Neural cell (in vitro differentiated cells): ENCODE measurements at regions not wholly inside any gene's neighbourhood (a gene's known extent, or its start where the extent isn't known, plus 50 kb on each side); places are given as distances from the start of the nearest gene placed in this dataset.

Experiments
- CTCF ChIP-seq: fragments of 450-650 bp; IDR thresholded peaks from 2 replicates; pipeline ENCODE4 v1.5.1; 2014; ENCODE audit warnings: antibody characterized with exemption, mild to moderate bottlenecking, moderate library complexity; ENCODE audit not compliant: poor library complexity, severe bottlenecking
- EP300 ChIP-seq: fragments of 450-650 bp; conservative IDR thresholded peaks from 2 replicates; pipeline ENCODE4 v1.6.1; 2014; ENCODE audit warnings: antibody characterized with exemption, mild to moderate bottlenecking, moderate library complexity; ENCODE audit not compliant: poor library complexity, severe bottlenecking
- EZH2 ChIP-seq: fragments of 200-600, 300-800 bp; shearing (Covaris generic), sonication (generic); IDR thresholded peaks from 2 replicates; pipeline ENCODE4 v1.6.1; 2014; ENCODE audit warnings: antibody characterized with exemption, low read length, borderline replicate concordance, mild to moderate bottlenecking; ENCODE audit not compliant: insufficient read depth, poor library complexity, severe bottlenecking
- MXI1 ChIP-seq: fragments of 450-650 bp; conservative IDR thresholded peaks from 2 replicates; pipeline ENCODE4 v1.6.1; 2014; ENCODE audit warnings: antibody characterized with exemption, mild to moderate bottlenecking; ENCODE audit not compliant: poor library complexity, severe bottlenecking
- POLR2AphosphoS5 ChIP-seq: IDR thresholded peaks from 2 replicates; pipeline ENCODE4 v1.6.1; 2012
- RAD21 ChIP-seq: fragments of 450-650 bp; conservative IDR thresholded peaks from 2 replicates; pipeline ENCODE4 v1.6.1; 2014; ENCODE audit warnings: antibody characterized with exemption, mild to moderate bottlenecking, moderate library complexity
- SMC3 ChIP-seq: fragments of 450-650 bp; conservative IDR thresholded peaks from 2 replicates; pipeline ENCODE4 v1.6.1; 2014; ENCODE audit warnings: antibody characterized with exemption, mild to moderate bottlenecking, moderate library complexity; ENCODE audit not compliant: poor library complexity
- TAF1 ChIP-seq: IDR thresholded peaks from 2 replicates; pipeline ENCODE4 v1.6.1; 2012; ENCODE audit warnings: low read depth
- TF ChIP-seq, protein P1 (sequence below): IDR thresholded peaks from 2 replicates; pipeline ENCODE4 v1.6.1; 2012; ENCODE audit warnings: borderline replicate concordance

DNA sequence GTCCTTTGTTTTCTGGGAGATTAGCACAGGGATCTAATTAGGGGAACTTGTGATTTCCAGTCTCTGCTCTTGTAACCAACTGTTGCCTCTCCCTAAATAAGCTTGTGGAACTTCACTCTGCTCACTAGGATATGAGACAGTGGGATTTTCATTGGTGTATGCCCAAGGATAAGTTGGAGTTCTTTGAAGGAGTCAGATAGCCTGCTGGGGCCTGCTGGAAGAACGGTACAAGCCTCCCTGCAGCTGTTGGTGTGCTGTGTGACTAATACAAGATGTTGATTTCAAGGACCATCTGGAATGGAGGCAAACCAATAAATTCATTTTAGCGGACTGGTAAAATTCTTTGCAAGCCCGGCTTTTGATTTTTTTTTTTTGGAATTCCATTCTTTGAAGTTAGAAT, 167.0 kb downstream of the AASDH start:
- TF ChIP-seq CTCF (no peak), POLR2AphosphoS5 (no peak), EZH2 (no peak), EP300 (no peak), SMC3 (no peak), RAD21 (no peak), MXI1 (no peak), TAF1 (no peak)
- TF ChIP-seq, protein P1, sequence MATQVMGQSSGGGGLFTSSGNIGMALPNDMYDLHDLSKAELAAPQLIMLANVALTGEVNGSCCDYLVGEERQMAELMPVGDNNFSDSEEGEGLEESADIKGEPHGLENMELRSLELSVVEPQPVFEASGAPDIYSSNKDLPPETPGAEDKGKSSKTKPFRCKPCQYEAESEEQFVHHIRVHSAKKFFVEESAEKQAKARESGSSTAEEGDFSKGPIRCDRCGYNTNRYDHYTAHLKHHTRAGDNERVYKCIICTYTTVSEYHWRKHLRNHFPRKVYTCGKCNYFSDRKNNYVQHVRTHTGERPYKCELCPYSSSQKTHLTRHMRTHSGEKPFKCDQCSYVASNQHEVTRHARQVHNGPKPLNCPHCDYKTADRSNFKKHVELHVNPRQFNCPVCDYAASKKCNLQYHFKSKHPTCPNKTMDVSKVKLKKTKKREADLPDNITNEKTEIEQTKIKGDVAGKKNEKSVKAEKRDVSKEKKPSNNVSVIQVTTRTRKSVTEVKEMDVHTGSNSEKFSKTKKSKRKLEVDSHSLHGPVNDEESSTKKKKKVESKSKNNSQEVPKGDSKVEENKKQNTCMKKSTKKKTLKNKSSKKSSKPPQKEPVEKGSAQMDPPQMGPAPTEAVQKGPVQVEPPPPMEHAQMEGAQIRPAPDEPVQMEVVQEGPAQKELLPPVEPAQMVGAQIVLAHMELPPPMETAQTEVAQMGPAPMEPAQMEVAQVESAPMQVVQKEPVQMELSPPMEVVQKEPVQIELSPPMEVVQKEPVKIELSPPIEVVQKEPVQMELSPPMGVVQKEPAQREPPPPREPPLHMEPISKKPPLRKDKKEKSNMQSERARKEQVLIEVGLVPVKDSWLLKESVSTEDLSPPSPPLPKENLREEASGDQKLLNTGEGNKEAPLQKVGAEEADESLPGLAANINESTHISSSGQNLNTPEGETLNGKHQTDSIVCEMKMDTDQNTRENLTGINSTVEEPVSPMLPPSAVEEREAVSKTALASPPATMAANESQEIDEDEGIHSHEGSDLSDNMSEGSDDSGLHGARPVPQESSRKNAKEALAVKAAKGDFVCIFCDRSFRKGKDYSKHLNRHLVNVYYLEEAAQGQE = no peak
